Gastroesophageal sphincter (tissue), 3 donors: ENCODE measurements at regions not wholly inside any gene's neighbourhood (a gene's known extent, or its start where the extent isn't known, plus 50 kb on each side); places are given as distances from the start of the nearest gene placed in this dataset.

Source experiments
- POLR2A ChIP-seq, 2 donors: fragments of 450-650 bp; IDR thresholded peaks; one replicate each; pipeline ENCODE4 v1.6.1; 2017; ENCODE audit warnings: antibody characterized with exemption in 2 of 2, mild to moderate bottlenecking in 2 of 2, moderate library complexity in 1 of 2
- TF ChIP-seq, protein P1 (sequence below), 4 experiments: fragments of 200-600 bp in 2 of 4; fragments of 450-650 bp in 2 of 4; sonication (generic) in 1 of 4; IDR thresholded peaks; one replicate each; pipeline ENCODE4 v1.5.1; 2017 to 2019; ENCODE audit warnings: antibody characterized with exemption in 4 of 4, mild to moderate bottlenecking in 2 of 4, moderate library complexity in 2 of 4

GRCh38 chr4:108320061-108320460, 151.3 kb upstream of the LEF1 start:
- TF ChIP-seq, protein P1, sequence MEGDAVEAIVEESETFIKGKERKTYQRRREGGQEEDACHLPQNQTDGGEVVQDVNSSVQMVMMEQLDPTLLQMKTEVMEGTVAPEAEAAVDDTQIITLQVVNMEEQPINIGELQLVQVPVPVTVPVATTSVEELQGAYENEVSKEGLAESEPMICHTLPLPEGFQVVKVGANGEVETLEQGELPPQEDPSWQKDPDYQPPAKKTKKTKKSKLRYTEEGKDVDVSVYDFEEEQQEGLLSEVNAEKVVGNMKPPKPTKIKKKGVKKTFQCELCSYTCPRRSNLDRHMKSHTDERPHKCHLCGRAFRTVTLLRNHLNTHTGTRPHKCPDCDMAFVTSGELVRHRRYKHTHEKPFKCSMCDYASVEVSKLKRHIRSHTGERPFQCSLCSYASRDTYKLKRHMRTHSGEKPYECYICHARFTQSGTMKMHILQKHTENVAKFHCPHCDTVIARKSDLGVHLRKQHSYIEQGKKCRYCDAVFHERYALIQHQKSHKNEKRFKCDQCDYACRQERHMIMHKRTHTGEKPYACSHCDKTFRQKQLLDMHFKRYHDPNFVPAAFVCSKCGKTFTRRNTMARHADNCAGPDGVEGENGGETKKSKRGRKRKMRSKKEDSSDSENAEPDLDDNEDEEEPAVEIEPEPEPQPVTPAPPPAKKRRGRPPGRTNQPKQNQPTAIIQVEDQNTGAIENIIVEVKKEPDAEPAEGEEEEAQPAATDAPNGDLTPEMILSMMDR (IDR thresholded peaks at IDR 0.05), result no peak
- TF ChIP-seq POLR2A (IDR thresholded peaks at IDR 0.05), result no peak
